ENCODE measurements at regions not wholly inside any gene's neighbourhood (a gene's known extent, or its start where the extent isn't known, plus 50 kb on each side); places are given as distances from the start of the nearest gene placed in this dataset.

DNA sequence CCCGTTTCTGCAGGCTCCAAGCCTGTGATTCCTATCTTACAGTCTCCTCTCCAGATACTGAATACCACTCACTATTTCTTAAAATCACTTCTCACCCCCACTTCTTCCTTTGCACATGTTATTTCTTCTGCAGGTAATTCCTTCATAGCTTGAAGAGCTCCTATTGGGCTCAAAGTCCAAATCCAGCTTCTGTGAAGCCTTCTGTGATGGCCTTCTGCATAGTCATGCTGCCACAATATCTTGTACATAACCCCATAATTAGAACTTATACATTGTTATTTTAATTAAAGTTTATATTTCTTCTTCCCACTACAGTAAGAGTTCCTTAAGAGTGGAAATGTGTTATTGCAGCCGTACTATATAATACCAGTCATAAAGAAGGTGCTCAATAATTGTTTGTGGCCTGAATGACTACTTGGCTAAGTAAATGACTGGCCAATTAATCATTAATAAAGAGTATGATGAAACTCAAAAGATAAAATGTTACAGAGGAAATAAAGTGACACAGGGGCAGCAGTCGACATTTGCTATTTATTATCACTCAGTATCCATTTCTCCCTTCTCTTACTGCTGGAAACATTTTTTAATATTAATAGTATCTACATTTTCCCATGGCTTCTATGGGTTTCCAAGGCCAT is 886.6 kb downstream of the TTLL7 start:
- POLR2A ChIA-PET = no interaction called here
- CTCF ChIA-PET = interaction anchor here (1.5 kb wide), 1 partner anchor 18 kb away, joined by 3 read pairs; no protein-coding TSS in a partner anchor

DNA sequence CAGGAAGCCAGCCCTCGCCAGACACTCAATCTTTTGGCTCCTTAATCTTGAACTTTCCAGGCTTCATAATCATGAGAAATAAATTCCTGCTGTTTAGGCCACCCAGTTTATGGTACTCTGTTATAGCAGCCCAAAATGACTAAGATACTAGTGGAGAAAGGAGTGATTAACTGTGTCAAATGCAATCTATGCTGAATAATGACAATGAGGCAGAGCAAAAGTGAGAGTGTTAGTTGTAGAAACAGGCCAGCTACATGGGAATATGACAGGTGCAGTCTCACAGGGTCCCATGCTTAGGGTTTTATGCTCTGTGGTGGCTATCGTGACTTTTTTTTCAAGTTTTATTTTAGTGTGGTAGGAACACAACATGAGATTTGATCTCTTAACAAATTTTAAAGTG is 888.8 kb downstream of the TTLL7 start:
- POLR2A ChIA-PET = no interaction called here
- CTCF ChIA-PET = no interaction called here

DNA sequence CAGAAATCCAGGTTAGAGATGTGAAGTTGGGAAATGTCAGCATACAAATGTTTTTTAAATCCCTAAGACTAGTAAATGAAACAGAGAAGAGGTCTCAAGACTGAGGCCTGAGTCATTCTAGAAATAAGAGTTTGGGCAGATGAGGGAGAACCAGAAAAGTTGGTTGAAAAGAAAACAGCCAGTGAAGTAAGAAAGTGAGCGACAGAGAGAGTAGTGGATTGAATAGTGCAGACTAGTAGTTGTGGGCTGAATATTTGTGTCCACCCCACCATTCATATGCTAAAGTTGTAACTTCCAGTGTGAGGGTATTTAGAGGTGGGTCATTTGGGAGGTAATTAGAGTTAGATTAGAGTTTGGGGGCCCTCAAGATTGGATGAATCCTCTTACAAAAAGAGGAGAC is 889.2 kb downstream of the TTLL7 start:
- POLR2A ChIA-PET = no interaction called here
- CTCF ChIA-PET = no interaction called here

DNA sequence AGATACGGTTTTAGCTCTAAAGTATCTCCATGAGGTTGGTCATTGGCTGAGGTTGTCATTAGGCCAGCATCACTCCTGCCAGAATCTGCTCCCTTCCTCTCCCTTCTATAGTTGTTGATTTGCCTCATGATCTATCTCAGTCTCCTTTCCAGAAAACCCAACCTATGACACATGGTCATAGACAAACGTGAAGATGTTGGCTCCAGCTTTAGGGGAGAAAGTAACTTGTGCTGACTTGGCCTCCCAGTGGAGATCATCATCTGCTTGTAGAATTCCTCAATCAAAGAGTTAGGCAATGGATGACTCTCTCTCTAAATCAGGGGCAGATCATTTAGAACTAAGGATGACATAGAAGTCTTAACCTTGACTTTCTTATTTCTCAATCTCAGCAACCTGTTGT is 894.4 kb downstream of the TTLL7 start:
- POLR2A ChIA-PET = no interaction called here
- CTCF ChIA-PET = no interaction called here

DNA sequence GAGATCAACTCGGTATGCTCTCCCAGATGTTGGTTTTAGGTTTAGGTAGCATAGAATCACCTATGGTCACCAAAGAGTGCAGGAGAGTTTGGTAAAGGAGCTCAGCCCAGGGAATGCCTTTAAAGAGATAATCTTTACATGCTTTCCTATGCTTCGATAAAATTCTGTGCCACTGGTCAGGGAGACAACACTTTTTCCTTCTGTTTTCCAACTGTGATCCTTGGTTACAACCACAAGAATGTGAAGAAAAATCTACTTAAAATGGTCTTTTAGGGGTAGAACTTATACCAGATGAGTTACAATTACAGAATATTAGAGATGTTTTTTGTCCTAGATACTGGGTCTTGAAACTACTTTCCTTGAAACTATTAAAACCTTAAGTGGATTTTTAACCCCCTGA is 895.6 kb downstream of the TTLL7 start:
- ChIA-PET CTCF (no interaction called here), POLR2A (no interaction called here)

DNA sequence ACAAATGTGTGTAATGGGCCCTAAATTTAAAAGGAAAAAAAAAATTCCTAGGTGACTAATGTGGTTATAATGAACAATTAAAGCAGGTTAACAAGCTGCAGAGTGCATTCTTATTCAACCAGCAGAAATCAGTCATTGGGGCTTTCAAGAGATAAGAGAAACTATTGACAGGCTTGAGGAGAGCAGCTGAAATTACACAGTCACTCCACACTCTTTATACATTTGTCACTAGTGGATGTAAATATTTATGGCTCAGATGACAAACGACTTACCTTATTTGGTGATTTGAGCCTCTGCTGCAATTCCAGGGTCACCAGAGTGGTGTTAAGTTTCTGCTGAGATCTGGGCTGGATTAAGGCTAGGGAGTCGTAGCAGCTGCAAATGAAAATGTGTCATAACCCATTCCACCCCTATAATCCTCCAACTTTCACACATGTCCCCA is 896.3 kb downstream of the TTLL7 start:
- CTCF ChIA-PET = no interaction called here

DNA sequence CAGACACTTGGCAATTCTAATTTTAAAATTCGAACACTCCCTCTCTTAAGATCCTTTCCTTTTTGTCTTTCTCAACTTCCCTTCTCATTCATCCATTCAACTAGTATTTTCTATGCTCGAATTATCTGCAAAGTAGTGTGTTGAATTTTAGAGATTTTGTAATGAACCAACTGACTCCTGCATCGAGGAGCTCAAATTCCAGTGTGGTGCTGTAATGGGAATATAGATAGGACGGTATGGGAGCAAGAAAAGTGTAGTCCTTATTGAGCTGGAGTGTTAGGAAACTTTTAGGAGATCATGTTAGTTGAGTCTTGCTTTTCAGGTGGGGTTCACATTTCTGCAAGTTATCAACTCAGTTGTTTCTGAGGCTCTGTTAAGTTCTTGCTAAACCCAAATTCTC is 897.5 kb downstream of the TTLL7 start:
- ChIA-PET POLR2A (no interaction called here), CTCF (no interaction called here)

More for the DNA sequence above, 896.3 kb downstream of the TTLL7 start:
- POLR2A ChIA-PET = no interaction called here

DNA sequence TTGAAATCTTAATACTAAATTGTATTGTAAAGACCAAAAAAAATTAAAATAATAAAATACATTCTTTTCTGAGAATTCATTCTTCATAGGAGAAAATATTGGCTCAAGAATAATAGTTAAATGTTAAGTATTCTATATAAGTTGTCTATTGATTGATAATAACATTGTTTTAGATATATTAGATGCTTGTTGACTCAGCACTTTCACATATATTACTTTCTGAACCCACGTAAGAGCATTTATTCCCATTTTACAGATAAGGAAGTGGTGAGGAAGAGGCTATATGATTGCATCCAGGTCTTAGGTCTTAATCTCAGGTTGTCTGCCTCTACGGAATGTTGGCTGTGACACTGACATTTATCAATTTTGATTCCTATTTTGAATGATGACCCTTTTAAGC is 898.8 kb downstream of the TTLL7 start:
- ChIA-PET POLR2A (no interaction called here), CTCF (no interaction called here)

DNA sequence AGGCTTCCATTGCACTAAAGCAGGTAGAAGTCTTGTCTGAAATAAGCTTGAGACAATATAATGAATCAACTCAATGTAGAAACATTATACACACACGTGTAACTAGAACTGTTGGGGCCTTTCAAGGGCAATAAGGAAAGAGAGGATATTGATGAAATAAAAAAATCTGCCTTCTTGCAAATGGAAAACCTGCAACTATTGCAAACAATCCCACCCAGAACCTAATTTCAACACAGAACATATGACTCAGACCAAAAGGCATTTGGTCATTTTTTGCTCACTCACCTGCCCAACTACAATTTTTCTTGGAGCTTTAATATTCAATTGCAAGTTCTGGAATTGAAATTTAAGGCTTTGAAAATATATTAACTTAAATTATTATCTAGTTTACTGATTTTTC is 900.1 kb downstream of the TTLL7 start:
- CTCF ChIA-PET = no interaction called here

DNA sequence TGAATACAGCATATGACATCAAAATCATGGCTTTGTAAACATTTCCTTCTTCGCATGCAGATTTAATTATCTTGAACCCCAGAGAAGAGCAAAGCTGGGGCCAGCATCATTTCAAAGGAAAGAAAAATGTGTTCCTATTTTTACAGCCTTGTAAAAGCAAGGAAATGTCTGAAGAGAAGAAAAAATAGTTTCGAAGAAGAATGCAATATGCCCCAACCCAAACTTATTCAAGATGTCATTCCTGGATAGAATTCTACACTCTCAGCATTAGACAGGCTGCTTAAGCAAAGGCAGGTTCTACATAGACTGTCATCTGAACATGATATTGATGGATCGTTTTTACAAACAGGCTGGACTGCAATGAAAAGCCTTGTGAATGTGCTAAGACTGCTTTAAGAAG is 900.8 kb downstream of the TTLL7 start:
- POLR2A ChIA-PET = no interaction called here
- CTCF ChIA-PET = no interaction called here

More for the DNA sequence above, 900.1 kb downstream of the TTLL7 start:
- POLR2A ChIA-PET = no interaction called here

DNA sequence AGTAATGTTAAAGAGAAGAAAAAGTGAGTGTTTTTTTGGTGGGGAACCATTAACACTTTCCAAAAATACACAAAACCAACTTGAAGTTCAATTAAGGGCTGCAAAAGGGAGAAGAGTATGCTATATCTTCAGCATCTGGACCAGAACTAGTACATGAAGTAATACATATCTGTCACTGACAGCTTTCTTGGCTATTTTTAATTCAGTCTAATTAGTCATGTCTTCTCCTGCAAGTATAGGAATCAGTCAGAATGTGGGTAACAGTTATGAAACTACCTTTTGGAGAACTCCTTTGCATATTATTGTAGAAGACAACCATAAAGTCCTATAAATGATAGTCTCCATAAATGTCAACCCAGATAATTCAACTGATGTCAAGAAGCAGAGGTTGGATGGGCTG is 901.2 kb downstream of the TTLL7 start:
- ChIA-PET CTCF (no interaction called here), POLR2A (no interaction called here)

DNA sequence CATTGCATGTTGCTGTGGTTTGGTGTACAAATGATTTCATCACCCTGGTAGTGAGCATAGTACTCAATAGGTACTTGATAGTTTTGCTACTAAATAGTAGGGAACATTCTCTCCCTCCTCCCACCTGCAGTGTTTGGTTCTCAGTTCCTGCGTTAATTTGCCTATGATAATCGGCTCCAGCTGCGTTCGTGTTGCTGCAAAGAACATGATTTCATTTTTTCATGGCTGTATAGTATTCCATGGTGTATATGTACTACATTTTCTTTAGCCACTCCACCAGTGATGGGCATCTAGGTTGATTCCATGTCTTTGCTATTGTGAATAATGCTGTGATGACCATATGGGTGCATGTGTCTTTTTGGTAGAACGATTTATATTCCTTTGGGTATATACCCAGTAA is 903.4 kb downstream of the TTLL7 start:
- POLR2A ChIA-PET = no interaction called here
- CTCF ChIA-PET = no interaction called here

DNA sequence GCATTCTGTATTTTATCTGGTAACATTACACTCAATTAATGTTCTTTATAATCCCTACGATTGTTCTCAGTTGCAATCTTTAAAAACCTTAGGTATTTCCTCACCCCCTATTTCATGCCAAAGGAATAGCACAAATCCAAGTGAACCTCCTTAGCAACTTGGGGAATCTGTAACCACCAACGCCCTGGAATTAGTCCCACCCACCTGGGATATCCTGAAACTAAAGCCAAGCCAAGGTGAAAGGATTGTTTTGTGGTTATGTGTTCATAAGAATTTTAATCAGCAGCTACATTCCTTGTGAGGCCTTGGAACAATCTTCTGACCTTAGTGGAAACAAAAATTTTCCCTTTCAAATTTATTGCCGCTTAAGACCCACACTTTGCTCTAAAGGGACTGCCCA is 908.7 kb downstream of the TTLL7 start:
- CTCF ChIA-PET = no interaction called here
- POLR2A ChIA-PET = no interaction called here

DNA sequence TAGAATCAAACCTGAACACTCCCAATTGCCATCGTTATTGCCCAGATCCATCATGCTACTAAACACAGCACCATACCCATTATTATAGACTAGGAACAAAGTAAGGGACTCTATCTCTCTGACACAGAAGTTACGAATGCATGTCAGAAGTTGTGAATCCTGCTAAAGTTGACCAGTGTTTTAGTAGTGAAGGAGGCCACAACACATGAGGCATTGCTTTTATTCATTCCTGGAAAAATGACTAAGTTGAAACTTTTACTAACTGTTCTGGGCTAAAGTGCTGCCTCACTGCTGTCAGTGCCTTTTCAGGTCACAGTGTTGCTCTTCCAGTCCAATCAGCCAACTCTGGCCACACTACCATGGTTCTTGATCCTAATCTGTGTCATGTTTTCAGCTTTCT is 911.1 kb downstream of the TTLL7 start:
- ChIA-PET POLR2A (no interaction called here), CTCF (interaction anchor here (0.5 kb wide), 1 partner anchor 69 kb away, joined by 3 read pairs; no protein-coding TSS in a partner anchor)

DNA sequence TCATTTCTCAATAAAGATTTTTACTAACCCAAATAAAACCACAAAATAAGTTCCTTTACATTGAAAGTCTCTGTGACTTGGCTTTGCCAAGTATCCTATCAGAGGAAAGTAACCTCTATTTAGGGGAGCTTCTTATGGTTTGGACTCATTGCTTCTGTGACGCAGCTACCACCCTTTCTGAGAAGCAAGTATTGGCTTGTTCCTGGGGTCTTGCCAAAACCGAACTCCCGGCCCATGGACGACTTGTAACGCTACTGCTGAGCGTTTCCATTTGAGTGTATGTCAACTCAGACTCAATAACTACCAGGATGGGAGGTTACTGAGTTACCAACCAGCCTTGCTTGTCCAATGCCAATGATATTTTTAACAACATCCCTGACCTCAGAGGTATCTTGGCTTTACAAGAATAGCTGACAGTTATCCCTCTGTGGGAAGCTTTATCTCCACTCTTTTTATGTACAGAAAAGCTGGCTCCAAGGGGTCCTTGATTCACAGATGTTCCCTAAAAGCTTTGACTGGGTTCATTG is 911.9 kb downstream of the TTLL7 start:
- ChIA-PET POLR2A (no interaction called here), CTCF (interaction anchor here (0.5 kb wide), 1 partner anchor 68 kb away, joined by 3 read pairs; no protein-coding TSS in a partner anchor)

DNA sequence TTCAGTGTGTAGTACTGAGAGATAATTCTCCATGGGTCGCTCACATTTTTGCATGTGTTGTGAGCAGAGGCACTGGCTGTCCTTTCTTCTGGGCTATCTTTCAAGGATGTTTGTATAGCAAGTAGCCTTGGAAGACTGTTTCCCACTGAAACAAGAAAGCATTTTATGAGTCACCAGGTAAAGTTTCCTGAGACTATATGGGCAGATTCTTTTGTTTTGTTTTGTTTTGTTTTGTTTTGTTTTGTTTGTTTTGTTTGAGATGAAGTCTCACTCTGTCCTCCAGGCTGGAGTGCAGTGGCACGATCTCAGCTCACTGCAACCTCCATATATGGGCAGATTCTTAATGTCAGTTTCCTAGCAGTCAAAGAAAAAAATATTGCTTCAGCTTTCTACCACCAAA is 912.6 kb downstream of the TTLL7 start:
- POLR2A ChIA-PET = no interaction called here
- CTCF ChIA-PET = no interaction called here

DNA sequence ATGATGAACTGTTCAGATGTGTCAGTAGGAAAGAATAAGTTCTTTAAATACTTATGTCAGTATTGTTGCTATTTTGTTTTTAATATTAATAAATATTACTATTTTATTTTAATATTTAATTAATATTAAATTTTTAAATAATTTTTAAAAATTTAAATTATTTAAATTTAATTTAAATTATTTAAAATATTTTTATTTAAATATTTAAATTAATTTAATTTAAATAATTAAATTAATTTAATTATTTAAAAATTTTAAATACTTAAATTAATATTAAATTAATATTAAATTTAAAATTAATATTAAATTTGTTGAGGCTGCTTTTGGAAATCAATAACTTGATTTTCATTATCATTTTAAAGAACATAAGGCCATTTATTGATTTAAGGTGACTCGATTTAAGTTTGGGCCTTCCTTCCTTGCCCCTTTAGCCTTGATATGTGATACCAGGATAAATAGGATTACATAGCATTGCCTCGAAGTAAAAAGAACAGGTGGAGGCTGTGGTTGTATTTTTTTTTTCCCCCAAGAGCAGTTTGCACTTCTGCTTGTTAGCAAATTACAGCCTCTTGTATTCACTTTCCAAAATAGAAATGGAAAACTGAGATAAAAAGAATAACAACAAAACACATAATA is 915.2 kb downstream of the TTLL7 start:
- ChIA-PET CTCF (no interaction called here), POLR2A (no interaction called here)

DNA sequence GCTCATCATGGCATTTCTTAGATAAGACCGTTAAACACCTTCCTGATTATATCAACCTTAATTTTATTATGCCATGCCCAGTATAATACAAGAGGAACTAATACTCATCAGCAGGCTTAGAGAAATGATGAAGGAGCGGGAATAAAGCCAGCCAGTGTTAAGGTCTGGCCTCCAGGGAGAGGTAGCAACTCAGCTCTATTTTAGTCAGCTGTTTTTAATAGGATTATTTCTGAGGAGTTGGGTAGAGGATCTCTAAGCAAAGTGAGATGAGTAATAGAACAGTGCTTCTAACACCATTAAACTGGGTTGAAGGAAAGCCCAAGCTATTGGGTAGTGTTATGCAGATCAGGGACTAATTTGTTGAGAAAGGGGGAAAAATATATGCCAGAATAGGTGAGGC is 921.5 kb downstream of the TTLL7 start:
- CTCF ChIA-PET = no interaction called here

DNA sequence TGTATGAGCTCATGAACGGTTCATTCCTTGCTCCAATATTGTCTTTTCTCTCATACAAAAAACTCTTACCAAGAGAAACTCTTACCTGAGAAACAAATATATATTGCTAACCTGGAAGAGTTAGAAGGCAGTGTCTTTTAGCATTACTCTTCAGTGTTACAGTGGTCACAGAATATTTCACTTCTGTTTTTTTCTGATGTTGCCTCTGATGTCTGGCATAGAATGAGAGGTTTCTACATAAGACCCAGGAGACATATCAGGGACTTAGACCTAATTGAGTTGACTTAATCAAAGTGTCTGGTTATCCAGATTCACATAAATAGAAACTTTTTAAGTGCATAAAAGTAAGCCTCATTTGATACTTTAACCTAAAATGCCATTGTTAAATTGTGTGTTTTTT is 923.8 kb downstream of the TTLL7 start:
- POLR2A ChIA-PET = no interaction called here
- CTCF ChIA-PET = interaction anchor here (2.0 kb wide), 1 partner anchor 9 kb away, joined by 4 read pairs; no protein-coding TSS in a partner anchor

More for the DNA sequence above, 921.5 kb downstream of the TTLL7 start:
- POLR2A ChIA-PET = no interaction called here

DNA sequence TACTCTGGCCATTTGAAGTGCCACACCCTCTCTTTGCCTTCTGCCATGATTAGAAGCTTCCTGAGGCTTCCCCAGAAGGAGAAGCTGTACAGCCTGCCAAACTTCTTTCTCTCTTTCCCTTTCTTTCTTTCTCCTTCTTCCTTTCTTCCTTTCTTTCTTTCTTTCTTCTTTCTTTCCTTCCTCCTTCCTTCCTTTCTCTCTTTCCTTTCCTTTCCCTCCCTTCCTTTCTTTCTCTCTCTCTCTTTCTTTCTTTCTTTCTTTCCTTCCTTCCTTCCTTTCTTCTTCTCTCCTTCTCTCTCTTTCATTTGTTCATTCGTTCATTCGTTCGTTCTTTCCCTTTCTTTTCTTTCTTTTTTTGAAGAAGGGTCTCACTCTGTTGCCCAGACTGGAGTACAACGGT is 931.0 kb downstream of the TTLL7 start:
- CTCF ChIA-PET = interaction anchor here (0.7 kb wide), 1 partner anchor 492 kb away, joined by 3 read pairs; no protein-coding TSS in a partner anchor
- POLR2A ChIA-PET = no interaction called here

DNA sequence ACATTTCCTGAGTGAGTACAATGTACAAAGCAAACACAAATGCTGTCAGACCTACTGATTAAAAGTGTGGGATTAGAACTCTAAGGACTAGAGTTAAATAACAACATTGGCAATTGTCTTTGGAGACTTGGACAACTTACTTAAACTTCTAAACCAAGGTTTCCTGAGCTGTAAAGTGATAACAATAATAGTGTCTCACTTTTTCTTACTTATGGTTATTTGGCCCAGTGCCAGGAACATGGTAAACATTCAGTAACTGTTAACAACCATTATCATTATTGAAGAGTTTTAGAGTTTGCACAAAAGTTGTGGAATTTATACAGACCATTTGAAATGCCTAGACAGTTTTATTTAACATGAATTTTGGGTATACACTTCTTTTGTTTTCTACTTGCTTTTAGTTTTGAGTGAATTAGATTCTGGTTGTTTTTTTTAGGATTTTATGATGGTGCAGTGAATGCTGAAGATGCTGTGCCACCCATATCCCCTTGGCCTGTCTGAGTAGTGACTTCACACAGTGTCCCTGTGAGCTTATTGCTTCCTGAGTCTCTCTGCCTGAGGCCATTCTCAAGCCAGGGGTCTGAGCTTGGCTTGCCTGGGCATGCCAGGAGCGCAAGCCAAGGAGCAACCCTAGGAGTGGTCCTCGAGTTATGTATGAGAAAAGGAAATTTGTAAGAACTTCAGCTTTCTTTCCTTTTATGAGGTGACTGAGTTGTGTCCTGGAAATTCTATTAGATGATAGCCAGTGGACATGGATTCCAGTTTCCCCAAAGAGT is 932.8 kb downstream of the TTLL7 start:
- CTCF ChIA-PET = interaction anchor here (0.5 to 1.5 kb wide), 2 partner anchors 9 to 17 kb away, joined by 3 to 4 read pairs; no protein-coding TSS in a partner anchor

More for the DNA sequence above, 932.8 kb downstream of the TTLL7 start:
- POLR2A ChIA-PET = no interaction called here
